Keratinocyte (primary cell): ENCODE measurements at regions not wholly inside any gene's neighbourhood (a gene's known extent, or its start where the extent isn't known, plus 50 kb on each side); places are given as distances from the start of the nearest gene placed in this dataset.

Experiments used
- DNase-seq: peaks from one replicate; pipeline ENCODE4 v3.0.0-alpha.2; 2011; ENCODE audit warnings: low read depth, missing footprints, low spot score
- FAIRE-seq: peaks from 2 replicates; lab custom pipeline; 2011; peaks lifted over from hg19 to GRCh38; lab: Jason Lieb, UNC
- H2AFZ ChIP-seq: 2 replicates; pipeline ENCODE4 v1.6.0; 2012; ENCODE audit warnings: low read length, control low read depth, inconsistent platforms; ENCODE audit not compliant: control insufficient read depth
- H3K27ac ChIP-seq: 2 replicates; pipeline ENCODE4 v1.5.1; 2011; ENCODE audit warnings: low read length; ENCODE audit not compliant: control insufficient read depth, insufficient read depth
- H3K27me3 ChIP-seq: 3 replicates; pipeline ENCODE4 v1.6.0; 2011; ENCODE audit warnings: low read length; ENCODE audit not compliant: control insufficient read depth, insufficient read depth; ENCODE audit errors: extremely low read depth
- H3K36me3 ChIP-seq, 2 experiments: 2 replicates in 1 of 2; 3 replicates in 1 of 2; pipeline ENCODE4 v1.5.1; 2011; ENCODE audit warnings: low read length in 2 of 2, mild to moderate bottlenecking in 1 of 2; ENCODE audit not compliant: control insufficient read depth in 2 of 2, insufficient read depth in 2 of 2; ENCODE audit errors: extremely low read depth in 1 of 2
- H3K4me1 ChIP-seq: 3 replicates; pipeline ENCODE4 v1.5.1; 2011; ENCODE audit warnings: low read length; ENCODE audit not compliant: control insufficient read depth, insufficient read depth; ENCODE audit errors: extremely low read depth
- H3K4me2 ChIP-seq: 3 replicates; pipeline ENCODE4 v1.6.0; 2011; ENCODE audit warnings: low read depth, low read length; ENCODE audit not compliant: control insufficient read depth, insufficient read depth; ENCODE audit errors: extremely low read depth
- H3K4me3 ChIP-seq, 3 experiments: fragments of 200-600 bp in 1 of 3; sonication (generic) in 1 of 3; 2 replicates in 2 of 3; 3 replicates in 1 of 3; pipeline ENCODE4 v1.5.1; 2011 to 2016; ENCODE audit warnings: low read length in 3 of 3, mild to moderate bottlenecking in 3 of 3, control low read depth in 2 of 3, inconsistent platforms in 1 of 3, low read depth in 1 of 3, mixed read lengths in 1 of 3, mixed run types in 1 of 3, moderate library complexity in 1 of 3; ENCODE audit not compliant: control insufficient read depth in 2 of 3, insufficient read depth in 2 of 3; ENCODE audit errors: extremely low read depth in 1 of 3
- H3K79me2 ChIP-seq: 2 replicates; pipeline ENCODE4 v1.6.0; 2012; ENCODE audit warnings: low read length; ENCODE audit not compliant: control insufficient read depth, insufficient read depth
- H3K9ac ChIP-seq: 3 replicates; pipeline ENCODE4 v1.6.0; 2011; ENCODE audit warnings: low read length; ENCODE audit not compliant: control insufficient read depth, insufficient read depth; ENCODE audit errors: extremely low read depth
- H3K9me1 ChIP-seq: 3 replicates; pipeline ENCODE4 v1.6.0; 2011; ENCODE audit warnings: low read length; ENCODE audit not compliant: control insufficient read depth, insufficient read depth; ENCODE audit errors: extremely low read depth
- H3K9me3 ChIP-seq: 2 replicates; pipeline ENCODE4 v1.5.1; 2012; ENCODE audit warnings: low read depth, low read length; ENCODE audit not compliant: control insufficient read depth
- H4K20me1 ChIP-seq: 3 replicates; pipeline ENCODE4 v1.6.0; 2011; ENCODE audit warnings: low read length; ENCODE audit not compliant: control insufficient read depth, insufficient read depth; ENCODE audit errors: extremely low read depth
- EZH2 ChIP-seq: IDR thresholded peaks from one replicate; pipeline ENCODE4 v1.6.1; 2012; ENCODE audit warnings: inconsistent platforms, mild to moderate bottlenecking, low read length, moderate library complexity
- dilution Hi-C: fragments of 300-500 bp; cut with MboI; formaldehyde crosslinking; loops from one replicate; pipeline ENCODE4 v1.7.0; 2020; ENCODE audit warnings: low sequenced_read_pairs; ENCODE audit not compliant: extremely low pct_ligation_motif_present
- TF ChIP-seq, protein P1 (sequence below), 3 experiments: IDR thresholded peaks in 1 of 3; conservative IDR thresholded peaks in 1 of 3; optimal IDR thresholded peaks in 1 of 3; 2 replicates in 2 of 3; 3 replicates in 1 of 3; pipeline versions ENCODE3 to v1.5.1; 2011; ENCODE audit warnings: low read length in 3 of 3, mild to moderate bottlenecking in 3 of 3, moderate library complexity in 2 of 3, control low read depth in 1 of 3, inconsistent platforms in 1 of 3; ENCODE audit not compliant: insufficient read depth in 2 of 3; ENCODE audit errors: extremely low read depth in 1 of 3

- no peaks in the 10 kb centered on the region for H3K79me2 ChIP-seq
- H3K9me1 ChIP-seq = no peaks in the 10 kb centered on the region
- no peak overlapping the region for H2AFZ ChIP-seq
- FAIRE-seq = no peak
- H4K20me1 ChIP-seq = no peaks in the 10 kb centered on the region
- H3K36me3 ChIP-seq = no peaks in the 10 kb centered on the region
- no peaks in the 10 kb centered on the region for H3K27me3 ChIP-seq
- no peak overlapping the region for H3K27ac ChIP-seq
- H3K4me2 ChIP-seq = no peak overlapping the region
- no peaks in the 10 kb centered on the region for H3K9me3 ChIP-seq
- no peak overlapping the region for H3K4me3 ChIP-seq
- peaks cover 3% of the 10 kb centered on the region for H3K4me1 ChIP-seq
- DNase-seq = no peak
- dilution Hi-C loops = no loop called here
- TF ChIP-seq, protein P1, sequence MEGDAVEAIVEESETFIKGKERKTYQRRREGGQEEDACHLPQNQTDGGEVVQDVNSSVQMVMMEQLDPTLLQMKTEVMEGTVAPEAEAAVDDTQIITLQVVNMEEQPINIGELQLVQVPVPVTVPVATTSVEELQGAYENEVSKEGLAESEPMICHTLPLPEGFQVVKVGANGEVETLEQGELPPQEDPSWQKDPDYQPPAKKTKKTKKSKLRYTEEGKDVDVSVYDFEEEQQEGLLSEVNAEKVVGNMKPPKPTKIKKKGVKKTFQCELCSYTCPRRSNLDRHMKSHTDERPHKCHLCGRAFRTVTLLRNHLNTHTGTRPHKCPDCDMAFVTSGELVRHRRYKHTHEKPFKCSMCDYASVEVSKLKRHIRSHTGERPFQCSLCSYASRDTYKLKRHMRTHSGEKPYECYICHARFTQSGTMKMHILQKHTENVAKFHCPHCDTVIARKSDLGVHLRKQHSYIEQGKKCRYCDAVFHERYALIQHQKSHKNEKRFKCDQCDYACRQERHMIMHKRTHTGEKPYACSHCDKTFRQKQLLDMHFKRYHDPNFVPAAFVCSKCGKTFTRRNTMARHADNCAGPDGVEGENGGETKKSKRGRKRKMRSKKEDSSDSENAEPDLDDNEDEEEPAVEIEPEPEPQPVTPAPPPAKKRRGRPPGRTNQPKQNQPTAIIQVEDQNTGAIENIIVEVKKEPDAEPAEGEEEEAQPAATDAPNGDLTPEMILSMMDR (optimal IDR thresholded peaks at IDR 0.05 in 1 of 3, IDR thresholded peaks at IDR 0.05 in 1 of 3, conservative IDR thresholded peaks at IDR 0.05 in 1 of 3; ENCODE audit: extremely low read depth in 1 of 3, insufficient read depth in 2 of 3, low read length in 3 of 3) = no peak
- TF ChIP-seq EZH2 = no peak
- H3K9ac ChIP-seq = no peak overlapping the region
These were observed 572.1 kb upstream of the IGFBP3 start for GRCh38 chr7:46493196-46493595.

DNA sequence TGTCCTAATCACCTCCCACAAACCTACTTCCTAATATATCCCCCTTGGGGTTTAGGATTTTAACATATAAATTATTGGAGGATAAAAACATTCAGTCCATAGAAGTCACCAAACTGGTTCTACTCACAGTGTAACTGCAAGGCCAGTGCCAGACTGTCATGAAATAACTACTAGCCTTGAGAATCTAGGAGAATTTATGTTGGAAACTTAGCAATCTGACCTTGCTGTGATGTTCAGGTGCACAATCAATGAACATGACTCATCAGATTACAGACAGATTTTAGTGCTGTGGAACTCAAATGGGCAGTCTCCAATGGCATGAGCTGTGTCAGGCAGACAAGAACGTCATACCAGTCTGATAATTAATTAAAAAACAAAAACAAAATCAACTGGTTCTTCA is 571.4 kb upstream of the IGFBP3 start:
- Histone ChIP-seq H3K4me2 (no peak overlapping the region), H3K27ac (no peak overlapping the region), H4K20me1 (no peaks in the 10 kb centered on the region), H2AFZ (no peak overlapping the region), H3K4me1 (peaks cover 3% of the 10 kb centered on the region), H3K9ac (no peak overlapping the region), H3K36me3 (no peaks in the 10 kb centered on the region), H3K9me3 (no peaks in the 10 kb centered on the region), H3K9me1 (no peaks in the 10 kb centered on the region), H3K4me3 (no peak overlapping the region), H3K79me2 (no peaks in the 10 kb centered on the region), H3K27me3 (no peaks in the 10 kb centered on the region)
- no peak for TF ChIP-seq EZH2
- dilution Hi-C loops = no loop called here
- DNase-seq (no peak), FAIRE-seq (peak; percentile 71)

DNA sequence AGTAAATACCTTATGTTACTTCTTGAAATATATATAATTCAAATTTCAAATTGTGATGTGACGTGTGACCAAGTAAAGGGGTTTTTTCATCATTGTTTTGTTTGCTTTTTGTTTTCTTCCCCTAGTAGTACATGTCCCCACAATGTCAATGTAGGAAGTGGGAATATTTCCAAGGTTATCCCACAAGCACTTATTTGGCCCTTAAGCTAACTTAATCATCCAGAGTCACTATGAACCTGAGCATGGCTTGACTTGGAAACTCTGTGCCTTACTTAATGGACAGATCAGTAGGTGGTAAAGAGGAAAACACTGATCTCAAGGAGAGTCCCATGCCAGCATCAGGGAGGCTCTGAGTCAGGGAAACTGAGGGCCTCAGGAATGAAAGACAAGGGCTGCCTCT is 569.3 kb upstream of the IGFBP3 start:
- H3K79me2 ChIP-seq = no peaks in the 10 kb centered on the region
- no peak for DNase-seq
- no peak for FAIRE-seq
- H3K9ac ChIP-seq = no peak overlapping the region
- no peak overlapping the region for H3K4me2 ChIP-seq
- H3K4me1 ChIP-seq = peaks cover 11% of the 10 kb centered on the region
- H4K20me1 ChIP-seq = no peaks in the 10 kb centered on the region
- no peaks in the 10 kb centered on the region for H3K36me3 ChIP-seq
- H3K9me1 ChIP-seq = no peaks in the 10 kb centered on the region
- no peaks in the 10 kb centered on the region for H3K9me3 ChIP-seq
- no peak overlapping the region for H2AFZ ChIP-seq
- H3K27ac ChIP-seq = no peak overlapping the region
- dilution Hi-C loops = no loop called here
- H3K4me3 ChIP-seq = no peak overlapping the region
- TF ChIP-seq EZH2 = no peak
- TF ChIP-seq, protein P1 (optimal IDR thresholded peaks at IDR 0.05 in 1 of 3, IDR thresholded peaks at IDR 0.05 in 1 of 3, conservative IDR thresholded peaks at IDR 0.05 in 1 of 3; ENCODE audit: extremely low read depth in 1 of 3, insufficient read depth in 2 of 3, low read length in 3 of 3) = no peak
- H3K27me3 ChIP-seq = no peaks in the 10 kb centered on the region
